Tongue (tissue), 1 donor: ENCODE measurements at regions not wholly inside any gene's neighbourhood (a gene's known extent, or its start where the extent isn't known, plus 50 kb on each side); places are given as distances from the start of the nearest gene placed in this dataset.

Source experiments
- DNase-seq: peaks from one replicate; pipeline ENCODE4 v3.0.0-alpha.2; 2015

- DNase-seq, result no peak
These were observed 190.1 kb upstream of the AGAP1 start for GRCh38 chr2:235303499-235304291.

- no peak for DNase-seq
These were observed 188.2 kb upstream of the AGAP1 start for GRCh38 chr2:235305678-235306077.

GRCh38 chr2:235311044-235311443 lies 182.8 kb upstream of the AGAP1 start:
- DNase-seq, result no peak

GRCh38 chr2:235312571-235312970 lies 181.3 kb upstream of the AGAP1 start:
- DNase-seq, result no peak

- peak; percentile 64 for DNase-seq
These were observed 179.4 kb upstream of the AGAP1 start for GRCh38 chr2:235314371-235314930.

GRCh38 chr2:235319095-235319494 lies 174.7 kb upstream of the AGAP1 start:
- no peak for DNase-seq

GRCh38 chr2:235320326-235320725 lies 173.5 kb upstream of the AGAP1 start:
- DNase-seq, result no peak

- DNase-seq, result peak; percentile 16
These were observed 169.5 kb upstream of the AGAP1 start for GRCh38 chr2:235324324-235324723.

GRCh38 chr2:235325151-235325550 lies 168.7 kb upstream of the AGAP1 start:
- no peak for DNase-seq

GRCh38 chr2:235328991-235329390 lies 164.9 kb upstream of the AGAP1 start:
- DNase-seq, result no peak

GRCh38 chr2:235330775-235331451 lies 162.9 kb upstream of the AGAP1 start:
- DNase-seq, result peak; percentile 57

- no peak for DNase-seq
These were observed 161.5 kb upstream of the AGAP1 start for GRCh38 chr2:235332240-235332890.

GRCh38 chr2:235333076-235333475 lies 160.8 kb upstream of the AGAP1 start:
- no peak for DNase-seq

- no peak for DNase-seq
These were observed 159.7 kb upstream of the AGAP1 start for GRCh38 chr2:235334179-235334578.

GRCh38 chr2:235343156-235343774 lies 150.6 kb upstream of the AGAP1 start:
- DNase-seq, result no peak

GRCh38 chr2:235343869-235344268 lies 150.0 kb upstream of the AGAP1 start:
- no peak for DNase-seq

GRCh38 chr2:235345745-235346144 lies 148.1 kb upstream of the AGAP1 start:
- DNase-seq, result no peak

GRCh38 chr2:235347691-235348090 lies 146.2 kb upstream of the AGAP1 start:
- no peak for DNase-seq

GRCh38 chr2:235348329-235348728 lies 145.5 kb upstream of the AGAP1 start:
- DNase-seq, result no peak

GRCh38 chr2:235350234-235350633 lies 143.6 kb upstream of the AGAP1 start:
- DNase-seq, result no peak

- DNase-seq, result peak; percentile 27
These were observed 141.3 kb upstream of the AGAP1 start for GRCh38 chr2:235352541-235352940.

- DNase-seq, result no peak
These were observed 136.0 kb upstream of the AGAP1 start for GRCh38 chr2:235357881-235358280.
